GM19328 (cell line): ENCODE measurements at regions not wholly inside any gene's neighbourhood (a gene's known extent, or its start where the extent isn't known, plus 50 kb on each side); places are given as distances from the start of the nearest gene placed in this dataset.

ENCODE experiments used
- ATAC-seq: cut with Tn5 transposase; IDR thresholded peaks from one replicate; pipeline ENCODE4 v1.9.1; 2021; ENCODE audit warnings: mild to moderate bottlenecking, moderate library complexity; ENCODE audit not compliant: unreplicated experiment

- no peak for ATAC-seq
Measured at GRCh38 chr13:64428196-64428595, 2801.9 kb downstream of the PCDH9 start.

- ATAC-seq, result no peak
Measured at GRCh38 chr13:64423467-64423866, 2806.7 kb downstream of the PCDH9 start.

- ATAC-seq, result no peak
Measured at GRCh38 chr13:64420181-64420580, 2810.0 kb downstream of the PCDH9 start.

- ATAC-seq, result no peak
Measured at GRCh38 chr13:64417581-64417980, 2812.6 kb downstream of the PCDH9 start.

- ATAC-seq, result no peak
Measured at GRCh38 chr13:64414381-64414780, 2815.8 kb downstream of the PCDH9 start.

GRCh38 chr13:64413529-64413928 is 2816.6 kb downstream of the PCDH9 start:
- ATAC-seq, result no peak

GRCh38 chr13:64410276-64411053 is 2819.7 kb downstream of the PCDH9 start:
- ATAC-seq, result no peak

- no peak for ATAC-seq
Measured at GRCh38 chr13:64397701-64398100, 2832.4 kb downstream of the PCDH9 start.

GRCh38 chr13:64377606-64378005 is 2852.5 kb downstream of the PCDH9 start:
- ATAC-seq, result no peak

GRCh38 chr13:64371461-64371860 is 2858.7 kb downstream of the PCDH9 start:
- no peak for ATAC-seq

- no peak for ATAC-seq
Measured at GRCh38 chr13:64371045-64371444, 2859.1 kb downstream of the PCDH9 start.

- no peak for ATAC-seq
Measured at GRCh38 chr13:64369121-64369520, 2861.0 kb downstream of the PCDH9 start.

- no peak for ATAC-seq
Measured at GRCh38 chr13:64362564-64362963, 2867.6 kb downstream of the PCDH9 start.

- ATAC-seq, result no peak
Measured at GRCh38 chr13:64347664-64348063, 2882.5 kb downstream of the PCDH9 start.

GRCh38 chr13:64339373-64340063 is 2890.6 kb downstream of the PCDH9 start:
- no peak for ATAC-seq

- no peak for ATAC-seq
Measured at GRCh38 chr13:64338671-64339070, 2891.5 kb downstream of the PCDH9 start.

- no peak for ATAC-seq
Measured at GRCh38 chr13:64333888-64334287, 2896.2 kb downstream of the PCDH9 start.

- ATAC-seq, result no peak
Measured at GRCh38 chr13:64332048-64332447, 2898.1 kb downstream of the PCDH9 start.

GRCh38 chr13:64327505-64328194 is 2902.5 kb downstream of the PCDH9 start:
- no peak for ATAC-seq

GRCh38 chr13:64314331-64314730 is 2898.7 kb upstream of the PCDH20 start:
- ATAC-seq, result no peak

- ATAC-seq, result no peak
Measured at GRCh38 chr13:64311948-64312347, 2896.3 kb upstream of the PCDH20 start.

- no peak for ATAC-seq
Measured at GRCh38 chr13:64311112-64311511, 2895.5 kb upstream of the PCDH20 start.
